GM12878 (cell line): ENCODE measurements at regions not wholly inside any gene's neighbourhood (a gene's known extent, or its start where the extent isn't known, plus 50 kb on each side); places are given as distances from the start of the nearest gene placed in this dataset.

Experiments used
- ATAC-seq: fragments of 200-7000 bp; cut with Tn5 transposase; 3 replicates; pipeline ENCODE4 v1.9.1; 2020; ENCODE audit warnings: mild to moderate bottlenecking, moderate library complexity
- BruUV-seq: library from RNA; stranded (reverse); fragments of 400-500 nt; replicated peaks from 2 replicates; lab custom pipeline; 2021; lab: Mats Ljungman, UMichigan
- CTCF ChIA-PET: fragments of 300-600 bp; sonication (Branson Sonifier 250); formaldehyde crosslinking; extraction: SDS; loops from one replicate; lab custom pipeline; 2021; ENCODE audit warnings: inconsistent platforms; lab: Yijun Ruan, JAX
- POLR2A ChIA-PET: fragments of 350-600 bp; formaldehyde crosslinking; extraction: SDS; loops from one replicate; lab custom pipeline; 2021; ENCODE audit warnings: inconsistent platforms; lab: Charles Lee
- RAD21 ChIA-PET: fragments of 300-600 bp; sonication (Branson Sonifier 250); formaldehyde crosslinking; loops from one replicate; lab custom pipeline; 2023; ENCODE audit warnings: antibody characterized with exemption; ENCODE audit not compliant: unreplicated experiment; lab: Charles Lee
- SMC1A ChIA-PET: fragments of 300-600 bp; sonication (Branson Sonifier 250); formaldehyde crosslinking; loops from one replicate; lab custom pipeline; 2023; ENCODE audit not compliant: unreplicated experiment, uncharacterized antibody; lab: Charles Lee
- DNase-seq: peaks from one replicate; pipeline ENCODE4 v3.0.0-alpha.2; 2011; ENCODE audit warnings: low read depth, low spot score
- FAIRE-seq: peaks from 3 replicates; lab custom pipeline; 2011; peaks lifted over from hg19 to GRCh38; lab: Jason Lieb, UNC
- H2AFZ ChIP-seq: 2 replicates; pipeline ENCODE4 v1.6.0; 2011; ENCODE audit warnings: low read depth, low read length, control low read depth; ENCODE audit not compliant: control insufficient read depth
- H3K27ac ChIP-seq: 2 replicates; pipeline ENCODE4 v1.5.1; 2011; ENCODE audit warnings: control low read depth; ENCODE audit not compliant: control insufficient read depth, insufficient read depth
- H3K27me3 ChIP-seq, 2 experiments: replicated peaks in 1 of 2; 2 replicates each; pipeline versions ENCODE4 v1.6.0 to v1.6.1; 2011; ENCODE audit warnings: low read length in 1 of 2; ENCODE audit not compliant: control insufficient read depth in 2 of 2, insufficient read depth in 2 of 2
- H3K36me3 ChIP-seq, 2 experiments: 2 replicates each; pipeline ENCODE4 v1.5.1; 2011; ENCODE audit warnings: low read length in 1 of 2; ENCODE audit not compliant: control insufficient read depth in 2 of 2, insufficient read depth in 2 of 2
- H3K4me1 ChIP-seq: 2 replicates; pipeline ENCODE4 v1.6.1; 2011; ENCODE audit warnings: mild to moderate bottlenecking, low read length, moderate library complexity, mixed read lengths; ENCODE audit not compliant: control insufficient read depth, insufficient read depth
- H3K4me2 ChIP-seq: 2 replicates; pipeline ENCODE4 v1.6.0; 2011; ENCODE audit warnings: control low read depth; ENCODE audit not compliant: control insufficient read depth, insufficient read depth
- H3K4me3 ChIP-seq: fragments of 200-600 bp; sonication (generic); 2 replicates; pipeline ENCODE4 v1.5.1; 2016
- H3K79me2 ChIP-seq: 2 replicates; pipeline ENCODE4 v1.6.0; 2011; ENCODE audit warnings: low read length; ENCODE audit not compliant: control insufficient read depth, insufficient read depth
- H3K9ac ChIP-seq: 2 replicates; pipeline ENCODE4 v1.8.0; 2011; ENCODE audit warnings: low read length, control low read depth, mixed read lengths; ENCODE audit not compliant: control insufficient read depth, insufficient read depth
- H3K9me3 ChIP-seq: replicated peaks from 3 replicates; pipeline ENCODE4 v1.5.1; 2011; ENCODE audit warnings: mild to moderate bottlenecking, low read length; ENCODE audit not compliant: control insufficient read depth, insufficient read depth
- H4K20me1 ChIP-seq: 2 replicates; pipeline ENCODE4 v1.6.0; 2011; ENCODE audit not compliant: control insufficient read depth, insufficient read depth
- ATF7 ChIP-seq: fragments of 450-650 bp; IDR thresholded peaks from 2 replicates; pipeline ENCODE4 v1.6.1; 2016; ENCODE audit warnings: low read depth, mild to moderate bottlenecking
- EP300 ChIP-seq, 2 experiments: fragments of 150-350 bp in 1 of 2; IDR thresholded peaks; 2 replicates each; pipeline ENCODE4 v1.6.1; 2011 to 2012; ENCODE audit warnings: low read depth in 2 of 2, low read length in 2 of 2, borderline replicate concordance in 1 of 2, improper control_type of control experiment in 1 of 2, inconsistent platforms in 1 of 2; ENCODE audit not compliant: control insufficient read depth in 1 of 2
- EZH2 ChIP-seq: IDR thresholded peaks from 2 replicates; pipeline ENCODE4 v1.6.1; 2012; ENCODE audit warnings: low read depth, mild to moderate bottlenecking, control low read depth, inconsistent platforms, low read length, borderline replicate concordance; ENCODE audit not compliant: control insufficient read depth
- KAT2A ChIP-seq: conservative IDR thresholded peaks from 2 replicates; pipeline ENCODE4 v1.6.1; 2011; ENCODE audit warnings: low read depth, low read length; ENCODE audit not compliant: control insufficient read depth
- NR2C2 ChIP-seq: IDR thresholded peaks from 2 replicates; pipeline ENCODE4 v1.6.1; 2011; ENCODE audit warnings: borderline replicate concordance, low read depth; ENCODE audit not compliant: control insufficient read depth, insufficient read length
- WGBS: methylation state at CpG from one replicate; pipeline ENCODE4 v1.1.6; 2016; ENCODE audit warnings: low lambda C conversion rate; ENCODE audit not compliant: insufficient replicate concordance, insufficient coverage; ENCODE audit errors: missing lambda C conversion rate; 5-methylcytosine and 5-hydroxymethylcytosine counted together
- in situ Hi-C: fragments of 300-500 bp; cut with MboI; formaldehyde crosslinking; loops from 9 replicates; pipeline ENCODE4 v1.14.3; 2018; ENCODE audit warnings: mixed read lengths
- intact Hi-C: fragments of 100-400 bp; cut with micrococcal nuclease; formaldehyde crosslinking; loops from one replicate; pipeline ENCODE4 v1.14.2; 2022; ENCODE audit not compliant: unreplicated experiment
- TF ChIP-seq, protein P1 (sequence below): fragments of 150-350 bp; IDR thresholded peaks from 2 replicates; pipeline ENCODE4 v1.6.1; 2014; ENCODE audit warnings: mild to moderate bottlenecking, low read depth, low read length
- TF ChIP-seq, protein P2 (sequence below): fragments of 450-650 bp; IDR thresholded peaks from 2 replicates; pipeline ENCODE4 v1.6.1; 2017; ENCODE audit warnings: low read depth, mild to moderate bottlenecking, moderate library complexity
- TF ChIP-seq, protein P3 (sequence below): IDR thresholded peaks from 2 replicates; pipeline ENCODE4 v1.6.1; 2012; ENCODE audit warnings: improper control_type of control experiment, low read depth, low read length; ENCODE audit not compliant: insufficient replicate concordance
- TF ChIP-seq, protein P4 (sequence below): fragments of 450-650 bp; IDR thresholded peaks from 2 replicates; pipeline ENCODE4 v1.6.1; 2016; ENCODE audit warnings: mild to moderate bottlenecking, moderate library complexity, borderline replicate concordance

DNA sequence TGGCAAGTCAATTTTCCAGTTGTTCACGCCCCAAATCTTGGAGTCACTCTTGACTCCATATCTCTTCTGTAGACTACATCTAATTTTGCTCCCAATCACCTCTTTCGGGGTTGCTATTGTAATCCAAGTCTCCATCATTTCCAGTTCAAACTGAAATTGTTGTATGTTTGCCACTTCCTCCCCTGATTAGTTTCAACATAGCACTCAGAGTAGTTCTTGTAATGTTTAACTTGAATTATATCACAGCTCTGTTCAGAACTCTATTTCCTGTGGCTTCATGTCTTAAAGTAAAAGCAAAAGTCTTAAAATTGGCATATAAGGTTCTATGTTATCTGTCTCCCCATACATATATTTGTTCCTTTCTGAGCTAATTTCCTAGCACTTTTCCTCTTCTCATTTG is 348.5 kb upstream of the RIOK2 start:
- in situ Hi-C loops (loop anchor here (5.0 kb wide), 1 partner anchor 234 kb away; no protein-coding TSS in a partner anchor), intact Hi-C loops (loop anchor here (5.0 kb wide), 1 partner anchor 339 kb away; no protein-coding TSS in a partner anchor)
- ChIA-PET RAD21 (interaction anchor here (0.8 to 4.1 kb wide), 6 partner anchors 17 to 392 kb away, joined by 4 to 54 read pairs (median 7); no protein-coding TSS in a partner anchor), SMC1A (interaction anchor here (0.7 to 5.1 kb wide), 16 partner anchors 16 to 459 kb away, joined by 3 to 68 read pairs (median 4); no protein-coding TSS in a partner anchor), POLR2A (interaction anchor here (0.6 to 1.4 kb wide), 2 partner anchors 36 to 175 kb away, joined by 3 read pairs; no protein-coding TSS in a partner anchor), CTCF (interaction anchor here (0.9 to 4.8 kb wide), 11 partner anchors 14 to 1237 kb away, joined by 3 to 81 read pairs (median 5); no protein-coding TSS in a partner anchor)
- 27% methylated on average over 2 of the region's 2 CpGs for WGBS
- Histone ChIP-seq H3K27ac (no peak overlapping the region), H2AFZ (no peak overlapping the region), H3K4me2 (no peak overlapping the region), H3K4me1 (no peaks in the 10 kb centered on the region), H3K4me3 (no peak overlapping the region), H3K9me3 (no peaks in the 10 kb centered on the region), H3K79me2 (no peaks in the 10 kb centered on the region), H3K9ac (no peak overlapping the region), H3K36me3 (no peaks in the 10 kb centered on the region), H4K20me1 (no peaks in the 10 kb centered on the region), H3K27me3 (no peaks in the 10 kb centered on the region)
- no TSS peak for BruUV-seq
- FAIRE-seq (no peak), DNase-seq (no peak), ATAC-seq (peak; percentile 77)
- no peak for TF ChIP-seq KAT2A
- TF ChIP-seq, protein P1, sequence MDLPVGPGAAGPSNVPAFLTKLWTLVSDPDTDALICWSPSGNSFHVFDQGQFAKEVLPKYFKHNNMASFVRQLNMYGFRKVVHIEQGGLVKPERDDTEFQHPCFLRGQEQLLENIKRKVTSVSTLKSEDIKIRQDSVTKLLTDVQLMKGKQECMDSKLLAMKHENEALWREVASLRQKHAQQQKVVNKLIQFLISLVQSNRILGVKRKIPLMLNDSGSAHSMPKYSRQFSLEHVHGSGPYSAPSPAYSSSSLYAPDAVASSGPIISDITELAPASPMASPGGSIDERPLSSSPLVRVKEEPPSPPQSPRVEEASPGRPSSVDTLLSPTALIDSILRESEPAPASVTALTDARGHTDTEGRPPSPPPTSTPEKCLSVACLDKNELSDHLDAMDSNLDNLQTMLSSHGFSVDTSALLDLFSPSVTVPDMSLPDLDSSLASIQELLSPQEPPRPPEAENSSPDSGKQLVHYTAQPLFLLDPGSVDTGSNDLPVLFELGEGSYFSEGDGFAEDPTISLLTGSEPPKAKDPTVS = no peak
- TF ChIP-seq, protein P2, sequence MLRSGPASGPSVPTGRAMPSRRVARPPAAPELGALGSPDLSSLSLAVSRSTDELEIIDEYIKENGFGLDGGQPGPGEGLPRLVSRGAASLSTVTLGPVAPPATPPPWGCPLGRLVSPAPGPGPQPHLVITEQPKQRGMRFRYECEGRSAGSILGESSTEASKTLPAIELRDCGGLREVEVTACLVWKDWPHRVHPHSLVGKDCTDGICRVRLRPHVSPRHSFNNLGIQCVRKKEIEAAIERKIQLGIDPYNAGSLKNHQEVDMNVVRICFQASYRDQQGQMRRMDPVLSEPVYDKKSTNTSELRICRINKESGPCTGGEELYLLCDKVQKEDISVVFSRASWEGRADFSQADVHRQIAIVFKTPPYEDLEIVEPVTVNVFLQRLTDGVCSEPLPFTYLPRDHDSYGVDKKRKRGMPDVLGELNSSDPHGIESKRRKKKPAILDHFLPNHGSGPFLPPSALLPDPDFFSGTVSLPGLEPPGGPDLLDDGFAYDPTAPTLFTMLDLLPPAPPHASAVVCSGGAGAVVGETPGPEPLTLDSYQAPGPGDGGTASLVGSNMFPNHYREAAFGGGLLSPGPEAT = 0 out of 2 replicates have a peak, but pooled peaks have one; percentile 33
- TF ChIP-seq EZH2 = no peak
- TF ChIP-seq ATF7 = peak; percentile 31; the same call in 1 of the 2 replicates
- TF ChIP-seq, protein P3, sequence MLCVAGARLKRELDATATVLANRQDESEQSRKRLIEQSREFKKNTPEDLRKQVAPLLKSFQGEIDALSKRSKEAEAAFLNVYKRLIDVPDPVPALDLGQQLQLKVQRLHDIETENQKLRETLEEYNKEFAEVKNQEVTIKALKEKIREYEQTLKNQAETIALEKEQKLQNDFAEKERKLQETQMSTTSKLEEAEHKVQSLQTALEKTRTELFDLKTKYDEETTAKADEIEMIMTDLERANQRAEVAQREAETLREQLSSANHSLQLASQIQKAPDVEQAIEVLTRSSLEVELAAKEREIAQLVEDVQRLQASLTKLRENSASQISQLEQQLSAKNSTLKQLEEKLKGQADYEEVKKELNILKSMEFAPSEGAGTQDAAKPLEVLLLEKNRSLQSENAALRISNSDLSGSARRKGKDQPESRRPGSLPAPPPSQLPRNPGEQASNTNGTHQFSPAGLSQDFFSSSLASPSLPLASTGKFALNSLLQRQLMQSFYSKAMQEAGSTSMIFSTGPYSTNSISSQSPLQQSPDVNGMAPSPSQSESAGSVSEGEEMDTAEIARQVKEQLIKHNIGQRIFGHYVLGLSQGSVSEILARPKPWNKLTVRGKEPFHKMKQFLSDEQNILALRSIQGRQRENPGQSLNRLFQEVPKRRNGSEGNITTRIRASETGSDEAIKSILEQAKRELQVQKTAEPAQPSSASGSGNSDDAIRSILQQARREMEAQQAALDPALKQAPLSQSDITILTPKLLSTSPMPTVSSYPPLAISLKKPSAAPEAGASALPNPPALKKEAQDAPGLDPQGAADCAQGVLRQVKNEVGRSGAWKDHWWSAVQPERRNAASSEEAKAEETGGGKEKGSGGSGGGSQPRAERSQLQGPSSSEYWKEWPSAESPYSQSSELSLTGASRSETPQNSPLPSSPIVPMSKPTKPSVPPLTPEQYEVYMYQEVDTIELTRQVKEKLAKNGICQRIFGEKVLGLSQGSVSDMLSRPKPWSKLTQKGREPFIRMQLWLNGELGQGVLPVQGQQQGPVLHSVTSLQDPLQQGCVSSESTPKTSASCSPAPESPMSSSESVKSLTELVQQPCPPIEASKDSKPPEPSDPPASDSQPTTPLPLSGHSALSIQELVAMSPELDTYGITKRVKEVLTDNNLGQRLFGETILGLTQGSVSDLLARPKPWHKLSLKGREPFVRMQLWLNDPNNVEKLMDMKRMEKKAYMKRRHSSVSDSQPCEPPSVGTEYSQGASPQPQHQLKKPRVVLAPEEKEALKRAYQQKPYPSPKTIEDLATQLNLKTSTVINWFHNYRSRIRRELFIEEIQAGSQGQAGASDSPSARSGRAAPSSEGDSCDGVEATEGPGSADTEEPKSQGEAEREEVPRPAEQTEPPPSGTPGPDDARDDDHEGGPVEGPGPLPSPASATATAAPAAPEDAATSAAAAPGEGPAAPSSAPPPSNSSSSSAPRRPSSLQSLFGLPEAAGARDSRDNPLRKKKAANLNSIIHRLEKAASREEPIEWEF = no peak
- TF ChIP-seq, protein P4, sequence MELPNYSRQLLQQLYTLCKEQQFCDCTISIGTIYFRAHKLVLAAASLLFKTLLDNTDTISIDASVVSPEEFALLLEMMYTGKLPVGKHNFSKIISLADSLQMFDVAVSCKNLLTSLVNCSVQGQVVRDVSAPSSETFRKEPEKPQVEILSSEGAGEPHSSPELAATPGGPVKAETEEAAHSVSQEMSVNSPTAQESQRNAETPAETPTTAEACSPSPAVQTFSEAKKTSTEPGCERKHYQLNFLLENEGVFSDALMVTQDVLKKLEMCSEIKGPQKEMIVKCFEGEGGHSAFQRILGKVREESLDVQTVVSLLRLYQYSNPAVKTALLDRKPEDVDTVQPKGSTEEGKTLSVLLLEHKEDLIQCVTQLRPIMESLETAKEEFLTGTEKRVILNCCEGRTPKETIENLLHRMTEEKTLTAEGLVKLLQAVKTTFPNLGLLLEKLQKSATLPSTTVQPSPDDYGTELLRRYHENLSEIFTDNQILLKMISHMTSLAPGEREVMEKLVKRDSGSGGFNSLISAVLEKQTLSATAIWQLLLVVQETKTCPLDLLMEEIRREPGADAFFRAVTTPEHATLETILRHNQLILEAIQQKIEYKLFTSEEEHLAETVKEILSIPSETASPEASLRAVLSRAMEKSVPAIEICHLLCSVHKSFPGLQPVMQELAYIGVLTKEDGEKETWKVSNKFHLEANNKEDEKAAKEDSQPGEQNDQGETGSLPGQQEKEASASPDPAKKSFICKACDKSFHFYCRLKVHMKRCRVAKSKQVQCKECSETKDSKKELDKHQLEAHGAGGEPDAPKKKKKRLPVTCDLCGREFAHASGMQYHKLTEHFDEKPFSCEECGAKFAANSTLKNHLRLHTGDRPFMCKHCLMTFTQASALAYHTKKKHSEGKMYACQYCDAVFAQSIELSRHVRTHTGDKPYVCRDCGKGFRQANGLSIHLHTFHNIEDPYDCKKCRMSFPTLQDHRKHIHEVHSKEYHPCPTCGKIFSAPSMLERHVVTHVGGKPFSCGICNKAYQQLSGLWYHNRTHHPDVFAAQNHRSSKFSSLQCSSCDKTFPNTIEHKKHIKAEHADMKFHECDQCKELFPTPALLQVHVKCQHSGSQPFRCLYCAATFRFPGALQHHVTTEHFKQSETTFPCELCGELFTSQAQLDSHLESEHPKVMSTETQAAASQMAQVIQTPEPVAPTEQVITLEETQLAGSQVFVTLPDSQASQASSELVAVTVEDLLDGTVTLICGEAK = no peak
- no peak for TF ChIP-seq NR2C2
- TF ChIP-seq EP300 (IDR thresholded peaks at IDR 0.05; ENCODE audit: borderline replicate concordance in 1 of 2, control insufficient read depth in 1 of 2, low read depth in 2 of 2, low read length in 2 of 2) = 0 out of 4 replicates have a peak, but pooled peaks of 1 of the 2 experiments have one; percentile 16
